Endothelial cell (in vitro differentiated cells): ENCODE measurements at regions not wholly inside any gene's neighbourhood (a gene's known extent, or its start where the extent isn't known, plus 50 kb on each side); places are given as distances from the start of the nearest gene placed in this dataset.

Source experiments
- DNase-seq: peaks from one replicate; pipeline ENCODE4 v3.0.0; 2021; ENCODE audit warnings: low spot score
- H3K27ac Mint-ChIP-seq: one replicate; pipeline ENCODE4 v1.8.0; 2021; ENCODE audit warnings: mixed read lengths, inconsistent platforms; ENCODE audit not compliant: unreplicated experiment
- H3K27me3 Mint-ChIP-seq: one replicate; pipeline ENCODE4 v1.8.0; 2021; ENCODE audit warnings: mild to moderate bottlenecking, moderate library complexity, mixed read lengths, inconsistent platforms; ENCODE audit not compliant: unreplicated experiment
- H3K36me3 Mint-ChIP-seq: one replicate; pipeline ENCODE4 v1.8.0; 2021; ENCODE audit warnings: mild to moderate bottlenecking, low read depth, mixed read lengths, inconsistent platforms; ENCODE audit not compliant: unreplicated experiment
- H3K4me1 Mint-ChIP-seq: one replicate; pipeline ENCODE4 v1.8.0; 2021; ENCODE audit warnings: mild to moderate bottlenecking, mixed read lengths, inconsistent platforms; ENCODE audit not compliant: unreplicated experiment
- H3K4me3 Mint-ChIP-seq: one replicate; pipeline ENCODE4 v1.8.0; 2021; ENCODE audit warnings: mild to moderate bottlenecking, mixed read lengths, inconsistent platforms; ENCODE audit not compliant: unreplicated experiment
- H3K9me3 Mint-ChIP-seq: one replicate; pipeline ENCODE4 v1.8.0; 2021; ENCODE audit warnings: mixed read lengths, inconsistent platforms; ENCODE audit not compliant: unreplicated experiment
- CTCF ChIP-seq: fragments of 200-600 bp; sonication (generic); IDR thresholded peaks from one replicate; pipeline ENCODE4 v1.5.0; 2021; ENCODE audit warnings: antibody characterized with exemption; ENCODE audit not compliant: unreplicated experiment

- Mint-ChIP-seq H3K9me3 (no peaks in the 10 kb centered on the region), H3K4me1 (peaks cover 6% of the 10 kb centered on the region), H3K27me3 (no peaks in the 10 kb centered on the region), H3K36me3 (no peaks in the 10 kb centered on the region), H3K27ac (no peak overlapping the region), H3K4me3 (no peak overlapping the region)
- no peak for TF ChIP-seq CTCF
- DNase-seq, result no peak
Measured at GRCh38 chr4:121477079-121477478, 96.3 kb upstream of the QRFPR start.

GRCh38 chr4:121472937-121473721, 92.3 kb upstream of the QRFPR start:
- TF ChIP-seq CTCF, result no peak
- Mint-ChIP-seq H3K9me3 (no peaks in the 10 kb centered on the region), H3K4me3 (no peak overlapping the region), H3K27ac (no peak overlapping the region), H3K4me1 (peaks cover 3% of the 10 kb centered on the region), H3K36me3 (peaks cover 4% of the 10 kb centered on the region), H3K27me3 (no peaks in the 10 kb centered on the region)
- no peak for DNase-seq

- peaks cover 44% of the 10 kb centered on the region for H3K4me1 Mint-ChIP-seq
- no peak for TF ChIP-seq CTCF
- H3K27ac Mint-ChIP-seq, result no peak overlapping the region
- DNase-seq, result no peak
- no peak overlapping the region for H3K4me3 Mint-ChIP-seq
- H3K9me3 Mint-ChIP-seq, result peaks cover 5% of the 10 kb centered on the region
- peaks cover 13% of the 10 kb centered on the region for H3K36me3 Mint-ChIP-seq
- peaks cover 1% of the 10 kb centered on the region for H3K27me3 Mint-ChIP-seq
Measured at GRCh38 chr4:121464854-121465253, 84.0 kb upstream of the QRFPR start.

GRCh38 chr4:121462660-121463261, 81.9 kb upstream of the QRFPR start:
- Mint-ChIP-seq H3K9me3 (peaks cover 5% of the 10 kb centered on the region), H3K27ac (peak overlapping the region; percentile 76), H3K27me3 (peaks cover 1% of the 10 kb centered on the region), H3K4me1 (peaks cover 44% of the 10 kb centered on the region), H3K36me3 (peaks cover 7% of the 10 kb centered on the region), H3K4me3 (no peak overlapping the region)
- peak; percentile 35 for TF ChIP-seq CTCF
- peak; percentile 51 for DNase-seq

GRCh38 chr4:121459026-121459425, 78.2 kb upstream of the QRFPR start:
- H3K9me3 Mint-ChIP-seq, result no peaks in the 10 kb centered on the region
- DNase-seq, result no peak
- no peaks in the 10 kb centered on the region for H3K36me3 Mint-ChIP-seq
- peaks cover 58% of the 10 kb centered on the region for H3K4me1 Mint-ChIP-seq
- H3K27me3 Mint-ChIP-seq, result peaks cover 5% of the 10 kb centered on the region
- no peak for TF ChIP-seq CTCF
- H3K4me3 Mint-ChIP-seq, result no peak overlapping the region
- H3K27ac Mint-ChIP-seq, result no peak overlapping the region
